ENCODE measurements at regions not wholly inside any gene's neighbourhood (a gene's known extent, or its start where the extent isn't known, plus 50 kb on each side); places are given as distances from the start of the nearest gene placed in this dataset.

DNA sequence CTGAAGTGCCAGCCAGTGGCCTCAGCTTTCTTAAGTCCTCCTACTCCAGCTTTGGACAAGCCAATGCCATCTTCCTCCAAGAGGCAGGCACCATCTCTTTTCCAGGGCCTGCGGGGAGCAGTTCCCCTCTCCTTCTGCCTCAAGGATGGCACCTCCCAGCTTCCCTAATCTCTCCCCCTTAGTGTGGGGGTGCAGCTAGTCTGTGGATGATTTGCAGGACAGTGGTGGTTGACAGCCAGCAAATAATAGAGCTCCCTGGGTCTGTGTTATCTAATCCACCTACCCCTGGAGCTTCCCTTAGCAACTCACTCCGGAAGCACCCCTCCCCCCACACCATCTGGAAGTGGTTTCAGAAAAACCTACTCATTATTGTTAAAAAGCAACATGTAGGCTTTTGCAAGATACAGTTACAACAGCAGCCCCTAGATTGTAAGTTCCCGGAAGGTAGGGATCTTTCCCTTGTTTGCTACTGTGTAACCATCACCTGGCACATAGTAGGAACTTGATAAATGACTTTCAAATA, 247.1 kb downstream of the BCOR start:
- FAIRE-seq, result no peak
- Histone ChIP-seq H3K36me3 (ENCODE audit: control insufficient read depth in 2 of 2, extremely low read depth in 1 of 2, insufficient read depth in 2 of 2, low read length in 2 of 2) (no peaks in the 10 kb centered on the region), H3K27me3 (ENCODE audit: control insufficient read depth, extremely low read depth, insufficient read depth, low read length) (no peaks in the 10 kb centered on the region), H2AFZ (ENCODE audit: control insufficient read depth, low read length) (no peak overlapping the region), H3K9ac (ENCODE audit: control insufficient read depth, extremely low read depth, insufficient read depth, low read length) (no peak overlapping the region), H3K27ac (ENCODE audit: control insufficient read depth, insufficient read depth, low read length) (no peak overlapping the region), H3K9me1 (ENCODE audit: control insufficient read depth, extremely low read depth, insufficient read depth, low read length) (no peaks in the 10 kb centered on the region), H3K9me3 (ENCODE audit: control insufficient read depth, low read depth, low read length) (no peaks in the 10 kb centered on the region), H3K4me1 (ENCODE audit: control insufficient read depth, extremely low read depth, insufficient read depth, low read length) (peaks cover 5% of the 10 kb centered on the region), H3K79me2 (ENCODE audit: control insufficient read depth, insufficient read depth, low read length) (no peaks in the 10 kb centered on the region), H3K4me2 (ENCODE audit: control insufficient read depth, extremely low read depth, insufficient read depth, low read depth, low read length) (no peak overlapping the region), H4K20me1 (ENCODE audit: control insufficient read depth, extremely low read depth, insufficient read depth, low read length) (no peaks in the 10 kb centered on the region), H3K4me3 (ENCODE audit: control insufficient read depth in 2 of 3, extremely low read depth in 1 of 3, insufficient read depth in 2 of 3, low read depth in 1 of 3, low read length in 3 of 3) (no peak overlapping the region)
- DNase-seq (ENCODE audit: low read depth, low spot score), result no peak
- dilution Hi-C loops (cut with MboI; ENCODE audit: extremely low pct_ligation_motif_present, low sequenced_read_pairs), result no loop called here
- no peak for TF ChIP-seq EZH2 (IDR thresholded peaks at IDR 0.05; ENCODE audit: low read length)
- TF ChIP-seq, protein P1, sequence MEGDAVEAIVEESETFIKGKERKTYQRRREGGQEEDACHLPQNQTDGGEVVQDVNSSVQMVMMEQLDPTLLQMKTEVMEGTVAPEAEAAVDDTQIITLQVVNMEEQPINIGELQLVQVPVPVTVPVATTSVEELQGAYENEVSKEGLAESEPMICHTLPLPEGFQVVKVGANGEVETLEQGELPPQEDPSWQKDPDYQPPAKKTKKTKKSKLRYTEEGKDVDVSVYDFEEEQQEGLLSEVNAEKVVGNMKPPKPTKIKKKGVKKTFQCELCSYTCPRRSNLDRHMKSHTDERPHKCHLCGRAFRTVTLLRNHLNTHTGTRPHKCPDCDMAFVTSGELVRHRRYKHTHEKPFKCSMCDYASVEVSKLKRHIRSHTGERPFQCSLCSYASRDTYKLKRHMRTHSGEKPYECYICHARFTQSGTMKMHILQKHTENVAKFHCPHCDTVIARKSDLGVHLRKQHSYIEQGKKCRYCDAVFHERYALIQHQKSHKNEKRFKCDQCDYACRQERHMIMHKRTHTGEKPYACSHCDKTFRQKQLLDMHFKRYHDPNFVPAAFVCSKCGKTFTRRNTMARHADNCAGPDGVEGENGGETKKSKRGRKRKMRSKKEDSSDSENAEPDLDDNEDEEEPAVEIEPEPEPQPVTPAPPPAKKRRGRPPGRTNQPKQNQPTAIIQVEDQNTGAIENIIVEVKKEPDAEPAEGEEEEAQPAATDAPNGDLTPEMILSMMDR (optimal IDR thresholded peaks at IDR 0.05 in 1 of 3, IDR thresholded peaks at IDR 0.05 in 1 of 3, conservative IDR thresholded peaks at IDR 0.05 in 1 of 3; ENCODE audit: extremely low read depth in 1 of 3, insufficient read depth in 2 of 3, low read length in 3 of 3), result no peak

DNA sequence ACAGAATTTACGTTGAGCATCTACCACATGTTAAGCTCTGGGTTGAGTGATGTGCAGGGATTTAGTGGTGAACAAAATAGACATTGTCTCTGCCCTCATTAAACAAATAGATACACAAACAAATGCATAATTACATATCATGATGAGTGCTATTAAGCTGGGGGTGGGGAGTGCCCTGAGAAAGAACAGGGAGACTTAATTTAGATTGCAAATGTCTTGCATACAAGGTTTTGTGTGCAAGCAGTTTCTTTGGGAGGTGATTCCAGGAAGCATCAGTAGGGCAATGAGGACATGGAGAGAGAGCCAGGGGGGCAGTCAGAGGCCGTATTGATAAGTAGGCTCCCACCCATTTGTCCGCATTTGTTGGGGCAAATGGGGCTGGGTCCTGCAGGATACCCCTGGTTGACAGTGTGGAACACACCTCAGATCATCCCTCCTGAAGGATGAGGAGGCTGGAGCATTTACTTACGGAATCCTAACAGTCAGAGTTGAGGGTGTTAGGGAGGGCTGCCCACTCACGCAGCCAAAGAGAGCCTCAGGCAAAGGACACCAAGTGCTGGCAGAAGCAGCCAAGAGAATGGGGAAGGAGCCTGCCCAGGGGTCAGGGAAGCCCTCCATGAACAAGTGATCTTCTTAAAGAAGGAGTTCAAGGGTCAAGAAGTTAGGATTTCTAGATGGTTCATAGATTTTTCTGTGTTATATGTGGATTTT, 245.9 kb downstream of the BCOR start:
- dilution Hi-C loops (cut with MboI; ENCODE audit: extremely low pct_ligation_motif_present, low sequenced_read_pairs), result no loop called here
- H3K4me2 ChIP-seq (ENCODE audit: control insufficient read depth, extremely low read depth, insufficient read depth, low read depth, low read length), result no peak overlapping the region

More for the DNA sequence above, 245.9 kb downstream of the BCOR start:
- Histone ChIP-seq H3K4me3 (ENCODE audit: control insufficient read depth in 2 of 3, extremely low read depth in 1 of 3, insufficient read depth in 2 of 3, low read depth in 1 of 3, low read length in 3 of 3) (no peak overlapping the region), H3K9ac (ENCODE audit: control insufficient read depth, extremely low read depth, insufficient read depth, low read length) (no peak overlapping the region), H4K20me1 (ENCODE audit: control insufficient read depth, extremely low read depth, insufficient read depth, low read length) (no peaks in the 10 kb centered on the region), H3K9me3 (ENCODE audit: control insufficient read depth, low read depth, low read length) (no peaks in the 10 kb centered on the region), H3K27ac (ENCODE audit: control insufficient read depth, insufficient read depth, low read length) (no peak overlapping the region), H3K9me1 (ENCODE audit: control insufficient read depth, extremely low read depth, insufficient read depth, low read length) (no peaks in the 10 kb centered on the region), H3K36me3 (ENCODE audit: control insufficient read depth in 2 of 2, extremely low read depth in 1 of 2, insufficient read depth in 2 of 2, low read length in 2 of 2) (no peaks in the 10 kb centered on the region), H3K27me3 (ENCODE audit: control insufficient read depth, extremely low read depth, insufficient read depth, low read length) (no peaks in the 10 kb centered on the region), H3K79me2 (ENCODE audit: control insufficient read depth, insufficient read depth, low read length) (no peaks in the 10 kb centered on the region), H2AFZ (ENCODE audit: control insufficient read depth, low read length) (no peak overlapping the region), H3K4me1 (ENCODE audit: control insufficient read depth, extremely low read depth, insufficient read depth, low read length) (peaks cover 9% of the 10 kb centered on the region)
- no peak for TF ChIP-seq EZH2 (IDR thresholded peaks at IDR 0.05; ENCODE audit: low read length)
- TF ChIP-seq, protein P1 (optimal IDR thresholded peaks at IDR 0.05 in 1 of 3, IDR thresholded peaks at IDR 0.05 in 1 of 3, conservative IDR thresholded peaks at IDR 0.05 in 1 of 3; ENCODE audit: extremely low read depth in 1 of 3, insufficient read depth in 2 of 3, low read length in 3 of 3), result no peak
- FAIRE-seq (no peak), DNase-seq (ENCODE audit: low read depth, low spot score) (no peak)

All from keratinocyte (primary cell).